Pancreas (tissue), 10 donors: ENCODE measurements at regions not wholly inside any gene's neighbourhood (a gene's known extent, or its start where the extent isn't known, plus 50 kb on each side); places are given as distances from the start of the nearest gene placed in this dataset.

Experiments used
- ATAC-seq, 4 donors: fragments of 200-7000 bp; cut with Tn5 transposase; one replicate each; pipeline versions ENCODE4 v1.8.0 to v1.9.1; 2020; ENCODE audit warnings: mild to moderate bottlenecking in 4 of 4, moderate library complexity in 4 of 4
- DNase-seq, 6 donors: peaks; one replicate each; pipeline ENCODE4 v3.0.0-alpha.2; 2020
- FAIRE-seq: peaks from 2 replicates; lab custom pipeline; 2012; peaks lifted over from hg19 to GRCh38; lab: Jason Lieb, UNC
- H3K27ac ChIP-seq, 4 donors: fragments of 200-600 bp; sonication (generic); 1 replicate in 3 of 4; 2 replicates in 1 of 4; pipeline versions ENCODE4 v1.5.0 to v1.8.0; 2020
- H3K27me3 ChIP-seq, 4 donors: fragments of 200-600 bp; one replicate each; pipeline ENCODE4 v1.8.0; 2021
- H3K36me3 ChIP-seq, 3 donors: fragments of 200-600 bp; sonication (generic) in 1 of 3; one replicate each; pipeline versions ENCODE4 v1.5.0 to v1.8.0; 2020 to 2021
- H3K4me1 ChIP-seq, 3 donors: fragments of 200-600 bp; one replicate each; pipeline ENCODE4 v1.8.0; 2021
- H3K4me3 ChIP-seq, 4 donors: fragments of 200-600 bp; sonication (generic) in 2 of 4; one replicate each; pipeline versions ENCODE4 v1.5.0 to v1.8.0; 2020 to 2021
- H3K9me3 ChIP-seq, 4 donors: fragments of 200-600 bp; one replicate each; pipeline ENCODE4 v1.8.0; 2021
- WGBS, 2 donors: extraction: QIAGEN DNeasy Blood & Tissue Kit; methylation state at CpG; one replicate each; pipeline ENCODE4 v1.1.7; 2013; 5-methylcytosine and 5-hydroxymethylcytosine counted together
- intact Hi-C, 3 donors: fragments of 100-400 bp; cut with DNase I; formaldehyde crosslinking; loops; one replicate each; pipeline versions ENCODE4 v1.11.1 to v1.14.2; 2022
- TF ChIP-seq, protein P1 (sequence below), 4 donors: fragments of 200-600 bp; sonication (generic) in 3 of 4; IDR thresholded peaks; one replicate each; pipeline versions ENCODE4 v1.5.0 to v1.8.0; 2021; ENCODE audit warnings: antibody characterized with exemption in 4 of 4
- donor health status: healthy with polysubstance abuse.
- donor health status: DM: no; HTN: no; CAD: no; lungs with moderate emphysema.
- donor health status: DM: no; HTN: no; CAD: no.
- donor health status: control.
- donor health status: control.
- donor health status: Bipolar disorder and iron deficiency.
- donor health status: DM: yes; HTN: yes; CAD: no.
- donor health status: DM: no; HTN: no; CAD: no.
- donor health status: DM: no; HTN: no; CAD: no.
- donor health status: DM: yes; HTN: yes; CAD: no.

DNA sequence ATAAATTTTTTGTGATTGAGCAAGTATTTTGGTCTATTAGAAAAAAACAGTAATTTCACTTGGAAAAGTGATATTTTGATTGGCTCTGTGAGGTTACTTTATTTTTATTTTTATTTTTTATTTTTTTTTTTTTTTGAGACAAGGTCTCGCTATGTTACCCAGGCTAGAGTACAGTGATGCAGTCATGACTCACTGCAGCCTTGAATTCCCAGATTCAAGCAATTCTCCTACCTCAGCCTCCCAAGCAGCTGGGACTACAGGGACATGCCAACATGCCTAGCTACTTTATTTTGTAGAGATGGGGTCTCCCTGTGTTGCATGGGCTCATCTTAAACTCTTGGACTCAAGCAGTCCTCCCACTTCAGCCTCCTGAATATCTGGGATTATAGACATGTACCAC lies 60.9 kb upstream of the MGAT5 start:
- intact Hi-C loops = no loop called here
- no peak overlapping the region for H3K4me3 ChIP-seq
- 75 to 83% methylated on average over 1 of the region's 1 CpG for WGBS, 2 donors
- no peaks in the 10 kb centered on the region for H3K36me3 ChIP-seq
- no peak overlapping the region for H3K27ac ChIP-seq
- H3K4me1 ChIP-seq = peaks cover 11 to 52% (median 20%) of the 10 kb centered on the region in 3 donors
- TF ChIP-seq, protein P1, sequence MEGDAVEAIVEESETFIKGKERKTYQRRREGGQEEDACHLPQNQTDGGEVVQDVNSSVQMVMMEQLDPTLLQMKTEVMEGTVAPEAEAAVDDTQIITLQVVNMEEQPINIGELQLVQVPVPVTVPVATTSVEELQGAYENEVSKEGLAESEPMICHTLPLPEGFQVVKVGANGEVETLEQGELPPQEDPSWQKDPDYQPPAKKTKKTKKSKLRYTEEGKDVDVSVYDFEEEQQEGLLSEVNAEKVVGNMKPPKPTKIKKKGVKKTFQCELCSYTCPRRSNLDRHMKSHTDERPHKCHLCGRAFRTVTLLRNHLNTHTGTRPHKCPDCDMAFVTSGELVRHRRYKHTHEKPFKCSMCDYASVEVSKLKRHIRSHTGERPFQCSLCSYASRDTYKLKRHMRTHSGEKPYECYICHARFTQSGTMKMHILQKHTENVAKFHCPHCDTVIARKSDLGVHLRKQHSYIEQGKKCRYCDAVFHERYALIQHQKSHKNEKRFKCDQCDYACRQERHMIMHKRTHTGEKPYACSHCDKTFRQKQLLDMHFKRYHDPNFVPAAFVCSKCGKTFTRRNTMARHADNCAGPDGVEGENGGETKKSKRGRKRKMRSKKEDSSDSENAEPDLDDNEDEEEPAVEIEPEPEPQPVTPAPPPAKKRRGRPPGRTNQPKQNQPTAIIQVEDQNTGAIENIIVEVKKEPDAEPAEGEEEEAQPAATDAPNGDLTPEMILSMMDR (IDR thresholded peaks at IDR 0.05) = no peak
- H3K9me3 ChIP-seq = no peaks in the 10 kb centered on the region
- ATAC-seq (no peak), FAIRE-seq (no peak), DNase-seq (peak in 1 of 6 donors; percentile 45)
- no peaks in the 10 kb centered on the region for H3K27me3 ChIP-seq

DNA sequence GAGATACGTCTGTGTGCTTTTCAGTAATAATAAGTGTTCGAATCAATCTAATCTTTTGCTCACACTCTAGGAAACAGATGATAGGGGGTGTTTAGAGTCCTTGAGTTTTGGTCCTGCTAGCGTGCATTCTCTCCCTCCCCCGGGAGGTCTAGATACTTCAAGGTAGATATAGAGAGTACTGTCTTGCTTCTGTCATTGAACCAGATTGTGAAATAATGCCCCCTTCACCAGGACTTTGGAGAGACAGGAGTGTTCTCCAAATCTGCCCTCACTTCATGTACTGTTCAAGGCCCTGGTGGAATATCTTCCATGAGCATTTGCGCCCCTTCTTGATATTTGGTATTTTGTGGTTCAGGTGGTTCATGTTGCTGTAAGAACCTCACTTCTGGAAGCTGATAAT lies 59.4 kb upstream of the MGAT5 start:
- DNase-seq = no peak
- Histone ChIP-seq H3K27me3 (no peaks in the 10 kb centered on the region), H3K27ac (no peak overlapping the region), H3K36me3 (no peaks in the 10 kb centered on the region), H3K9me3 (no peaks in the 10 kb centered on the region), H3K4me3 (no peak overlapping the region), H3K4me1 (peaks cover 18 to 59% (median 20%) of the 10 kb centered on the region in 3 donors)
- WGBS, 2 donors = 56 to 62% methylated on average over 5 of the region's 5 CpGs
- no peak for FAIRE-seq
- TF ChIP-seq, protein P1 (IDR thresholded peaks at IDR 0.05) = no peak
- no peak for ATAC-seq
- intact Hi-C loops = no loop called here

DNA sequence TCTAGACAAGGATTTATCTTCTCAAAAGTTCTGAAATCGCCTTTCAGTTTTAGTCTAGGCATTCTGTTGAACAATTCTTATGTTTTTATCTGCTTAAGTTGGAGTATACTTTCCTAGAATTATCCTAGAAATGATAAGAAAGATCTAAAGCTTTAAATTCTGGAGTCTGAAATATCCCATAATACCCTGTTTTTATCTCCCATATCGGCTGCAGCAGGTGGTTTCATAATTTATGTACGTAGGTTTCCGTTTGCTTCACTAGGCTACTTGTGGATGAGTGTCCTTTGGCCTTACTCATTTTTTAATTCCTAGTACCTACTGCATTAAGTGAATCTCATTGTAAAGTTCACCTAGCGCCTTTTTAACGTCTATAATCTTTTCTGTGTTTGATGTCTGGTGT lies 58.5 kb upstream of the MGAT5 start:
- ATAC-seq (peak in 2 of 4 donors; percentile 24 to 34), DNase-seq (no peak), FAIRE-seq (no peak)
- intact Hi-C loops = no loop called here
- peaks cover 13 to 57% (median 18%) of the 10 kb centered on the region in 3 donors for H3K4me1 ChIP-seq
- H3K9me3 ChIP-seq = no peaks in the 10 kb centered on the region
- H3K27ac ChIP-seq = no peak overlapping the region
- no peaks in the 10 kb centered on the region for H3K27me3 ChIP-seq
- TF ChIP-seq, protein P1 (IDR thresholded peaks at IDR 0.05) = no peak
- 52 to 54% methylated on average over 6 of the region's 6 CpGs for WGBS, 2 donors
- H3K36me3 ChIP-seq = no peaks in the 10 kb centered on the region
- H3K4me3 ChIP-seq = no peak overlapping the region

DNA sequence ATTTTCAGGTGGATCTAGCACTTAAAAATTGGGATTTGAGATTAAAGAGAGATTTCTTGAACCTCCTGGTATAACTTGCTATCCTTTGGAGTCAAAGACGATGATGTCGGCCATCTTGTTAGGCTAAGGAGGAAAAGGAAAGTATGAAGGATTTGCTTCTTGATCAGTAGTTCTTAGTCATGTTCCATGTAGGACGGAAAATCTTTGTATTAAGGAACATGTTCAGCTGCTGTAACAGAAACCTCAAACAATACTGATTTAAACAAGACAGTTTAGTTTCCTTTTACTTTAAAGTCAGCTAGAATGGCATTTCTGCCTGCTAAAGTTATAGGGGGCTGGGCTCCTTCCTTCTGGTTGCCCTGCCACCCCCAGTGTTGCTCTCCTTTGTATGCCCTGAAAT lies 56.4 kb upstream of the MGAT5 start:
- no peaks in the 10 kb centered on the region for H3K36me3 ChIP-seq
- H3K9me3 ChIP-seq = no peaks in the 10 kb centered on the region
- H3K27ac ChIP-seq = no peak overlapping the region
- DNase-seq = no peak
- H3K4me3 ChIP-seq = no peak overlapping the region
- ATAC-seq = no peak
- peaks cover 13 to 64% (median 18%) of the 10 kb centered on the region in 3 donors for H3K4me1 ChIP-seq
- no peaks in the 10 kb centered on the region for H3K27me3 ChIP-seq
- FAIRE-seq = no peak
- intact Hi-C loops = no loop called here
- TF ChIP-seq, protein P1 (IDR thresholded peaks at IDR 0.05) = no peak
- 72 to 92% methylated on average over 3 of the region's 3 CpGs for WGBS, 2 donors

DNA sequence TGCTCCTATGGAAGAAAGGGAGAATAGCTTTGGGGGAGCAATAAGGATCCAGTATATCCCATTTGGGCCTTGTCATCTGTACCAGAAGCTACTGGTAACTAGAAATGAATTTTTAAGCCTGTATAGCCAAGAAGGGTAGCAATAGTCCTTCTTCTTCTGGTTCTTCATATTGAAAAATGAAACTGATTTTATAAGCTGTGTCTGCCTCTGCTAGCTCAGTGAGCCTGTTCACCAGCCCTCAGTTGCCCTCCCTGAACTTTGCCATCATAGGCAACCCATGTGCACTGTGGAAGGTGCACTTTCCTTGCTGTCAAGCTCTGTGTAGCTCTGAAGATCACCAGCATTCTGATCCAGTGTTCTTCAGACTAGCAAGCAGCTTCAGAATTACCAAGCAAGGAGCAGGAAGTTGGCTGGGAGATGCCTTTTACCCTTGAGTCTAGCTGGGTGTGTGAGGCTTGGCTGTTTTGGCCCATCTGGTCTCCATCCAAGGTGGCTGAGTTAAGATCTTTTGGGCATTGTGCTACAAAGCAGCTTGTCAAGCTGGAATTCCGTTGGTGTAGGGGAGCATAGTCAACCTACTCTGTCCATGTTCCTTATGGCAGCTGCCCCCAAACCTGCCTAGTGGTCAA lies 55.8 kb upstream of the MGAT5 start:
- WGBS, 2 donors = 26 to 50% methylated on average over 1 of the region's 1 CpG
- Histone ChIP-seq H3K9me3 (no peaks in the 10 kb centered on the region), H3K4me1 (peaks cover 13 to 64% (median 18%) of the 10 kb centered on the region in 3 donors), H3K36me3 (no peaks in the 10 kb centered on the region), H3K27ac (peak overlapping the region in 1 of 4 donors; percentile 22), H3K4me3 (no peak overlapping the region), H3K27me3 (no peaks in the 10 kb centered on the region)
- intact Hi-C loops = no loop called here
- TF ChIP-seq, protein P1 (IDR thresholded peaks at IDR 0.05) = no peak
- FAIRE-seq (no peak), ATAC-seq (peak in 2 of 4 donors; percentile 25 to 26), DNase-seq (no peak)
